Prostate gland (tissue), 2 donors: ENCODE measurements at regions not wholly inside any gene's neighbourhood (a gene's known extent, or its start where the extent isn't known, plus 50 kb on each side); places are given as distances from the start of the nearest gene placed in this dataset.

Source experiments
- DNase-seq: peaks from one replicate; pipeline ENCODE4 v3.0.0-alpha.2; 2019; ENCODE audit warnings: low spot score
- H3K27ac ChIP-seq, 2 donors: fragments of 200-600 bp; sonication (generic); 2 replicates each; pipeline ENCODE4 v1.5.1; 2017 to 2019
- H3K27me3 ChIP-seq: fragments of 200-600 bp; sonication (generic); replicated peaks from 2 replicates; pipeline ENCODE4 v1.5.1; 2019; ENCODE audit not compliant: insufficient read depth
- H3K36me3 ChIP-seq, 2 donors: fragments of 200-600 bp; sonication (generic); 1 replicate in 1 of 2; 2 replicates in 1 of 2; pipeline versions ENCODE4 v1.5.1 to v1.8.1; 2017 to 2019
- H3K4me1 ChIP-seq: fragments of 200-600 bp; sonication (generic); replicated peaks from 2 replicates; pipeline ENCODE4 v1.5.1; 2019
- H3K4me3 ChIP-seq, 2 donors: fragments of 200-600 bp; sonication (generic); 2 replicates each; pipeline ENCODE4 v1.5.1; 2017 to 2019
- H3K9me3 ChIP-seq: fragments of 200-600 bp; sonication (generic); 2 replicates; pipeline ENCODE4 v1.5.1; 2017
- CTCF ChIP-seq, 4 experiments: fragments of 200-600 bp in 2 of 4; fragments of 450-650 bp in 2 of 4; sonication (generic) in 2 of 4; IDR thresholded peaks; 1 replicate in 3 of 4; 2 replicates in 1 of 4; pipeline ENCODE4 v1.5.1; 2016 to 2019; ENCODE audit warnings: antibody characterized with exemption in 4 of 4, mild to moderate bottlenecking in 2 of 4, moderate library complexity in 2 of 4
- POLR2A ChIP-seq: fragments of 450-650 bp; IDR thresholded peaks from one replicate; pipeline ENCODE4 v1.6.1; 2016; ENCODE audit warnings: antibody characterized with exemption, mild to moderate bottlenecking
- POLR2AphosphoS5 ChIP-seq: sonication (generic); formaldehyde crosslinking; IDR thresholded peaks from one replicate; pipeline ENCODE4 v1.6.1; 2017; ENCODE audit warnings: antibody characterized with exemption
- WGBS: methylation state at CpG from one replicate; pipeline ENCODE4 v1.1.5; 2018; 5-methylcytosine and 5-hydroxymethylcytosine counted together
- intact Hi-C: fragments of 100-400 bp; cut with DNase I; formaldehyde crosslinking; loops from one replicate; pipeline ENCODE4 v1.14.2; 2022

- intact Hi-C loops = no loop called here
- H3K36me3 ChIP-seq = no peaks in the 10 kb centered on the region
- H3K4me1 ChIP-seq = no peaks in the 10 kb centered on the region
- TF ChIP-seq CTCF (IDR thresholded peaks at IDR 0.05) (no peak), POLR2A (no peak), POLR2AphosphoS5 (no peak)
- no peak for DNase-seq
- whole genome bisulfite sequencing = 43% methylated on average over 5 of the region's 5 CpGs
- H3K27ac ChIP-seq = no peak overlapping the region
- H3K4me3 ChIP-seq = no peak overlapping the region
- no peaks in the 10 kb centered on the region for H3K27me3 ChIP-seq
- H3K9me3 ChIP-seq = no peaks in the 10 kb centered on the region
Observed at GRCh38 chr2:59458800-59459199, 1094.7 kb downstream of the BCL11A start.

GRCh38 chr2:59456285-59456684 lies 1097.2 kb downstream of the BCL11A start:
- TF ChIP-seq POLR2A (no peak), CTCF (IDR thresholded peaks at IDR 0.05) (no peak), POLR2AphosphoS5 (no peak)
- 87% methylated on average over 2 of the region's 2 CpGs for WGBS
- intact Hi-C loops = no loop called here
- Histone ChIP-seq H3K4me1 (no peaks in the 10 kb centered on the region), H3K9me3 (no peaks in the 10 kb centered on the region), H3K36me3 (no peaks in the 10 kb centered on the region), H3K4me3 (no peak overlapping the region), H3K27ac (no peak overlapping the region), H3K27me3 (no peaks in the 10 kb centered on the region)
- DNase-seq = no peak

GRCh38 chr2:59449274-59449673 lies 1104.2 kb downstream of the BCL11A start:
- H3K4me3 ChIP-seq = no peak overlapping the region
- H3K9me3 ChIP-seq = no peaks in the 10 kb centered on the region
- 81% methylated on average over 1 of the region's 1 CpG for WGBS
- H3K4me1 ChIP-seq = no peaks in the 10 kb centered on the region
- peak; percentile 32 for DNase-seq
- no peaks in the 10 kb centered on the region for H3K27me3 ChIP-seq
- H3K36me3 ChIP-seq = no peaks in the 10 kb centered on the region
- intact Hi-C loops = no loop called here
- no peak overlapping the region for H3K27ac ChIP-seq
- TF ChIP-seq CTCF (IDR thresholded peaks at IDR 0.05) (peak in 3 of 4 experiments; percentile 16 to 49 (median 48)), POLR2A (no peak), POLR2AphosphoS5 (no peak)

DNA sequence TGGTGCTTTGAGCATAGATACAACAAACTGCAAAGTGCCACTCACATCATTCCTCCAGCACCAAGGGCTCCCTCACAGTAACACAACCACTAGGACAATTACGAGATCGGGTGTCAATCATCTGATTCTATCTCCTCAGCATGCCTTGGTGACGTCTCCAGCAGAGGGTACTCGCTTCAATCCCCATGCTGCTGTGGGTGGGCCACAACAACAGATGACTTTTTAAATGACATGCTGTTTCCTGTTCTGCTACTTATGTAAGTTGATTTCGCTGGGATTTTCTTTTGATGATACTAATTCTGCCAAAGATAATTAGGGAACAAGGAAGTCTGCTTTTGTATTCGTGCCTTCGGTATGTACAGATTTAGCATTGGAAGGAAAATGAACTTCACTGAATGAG lies 1113.0 kb downstream of the BCL11A start:
- H3K9me3 ChIP-seq = no peaks in the 10 kb centered on the region
- DNase-seq = no peak
- no peak overlapping the region for H3K4me3 ChIP-seq
- H3K4me1 ChIP-seq = no peaks in the 10 kb centered on the region
- H3K27me3 ChIP-seq = no peaks in the 10 kb centered on the region
- TF ChIP-seq POLR2A = no peak
- TF ChIP-seq POLR2AphosphoS5 = no peak
- no peak for TF ChIP-seq CTCF (IDR thresholded peaks at IDR 0.05)
- H3K36me3 ChIP-seq = no peaks in the 10 kb centered on the region
- WGBS = 71% methylated on average over 7 of the region's 7 CpGs
- intact Hi-C loops = no loop called here
- no peak overlapping the region for H3K27ac ChIP-seq

- Histone ChIP-seq H3K27me3 (no peaks in the 10 kb centered on the region), H3K4me1 (no peaks in the 10 kb centered on the region), H3K9me3 (no peaks in the 10 kb centered on the region), H3K36me3 (no peaks in the 10 kb centered on the region), H3K27ac (no peak overlapping the region), H3K4me3 (no peak overlapping the region)
- DNase-seq = no peak
- intact Hi-C loops = no loop called here
- 84% methylated on average over 3 of the region's 3 CpGs for WGBS
- no peak for TF ChIP-seq POLR2AphosphoS5
- no peak for TF ChIP-seq POLR2A
- TF ChIP-seq CTCF (IDR thresholded peaks at IDR 0.05) = no peak
Observed at GRCh38 chr2:59435635-59436034, 1117.8 kb downstream of the BCL11A start.
